Esophagus (tissue), 2 donors: ENCODE measurements at regions not wholly inside any gene's neighbourhood (a gene's known extent, or its start where the extent isn't known, plus 50 kb on each side); places are given as distances from the start of the nearest gene placed in this dataset.
A peak's percentile ranks its signal among the peaks of the same experiment; 100 is the strongest.

Experiments
- H3K27ac ChIP-seq, 2 donors: one replicate each; pipeline ENCODE4 v1.5.1; 2013; ENCODE audit warnings: low read depth in 2 of 2, mild to moderate bottlenecking in 2 of 2, inconsistent platforms in 1 of 2, low read length in 1 of 2, moderate library complexity in 1 of 2
- H3K27me3 ChIP-seq, 2 donors: one replicate each; pipeline ENCODE4 v1.6.1; 2013; ENCODE audit warnings: low read length in 2 of 2, control low read depth in 1 of 2, mild to moderate bottlenecking in 1 of 2; ENCODE audit not compliant: insufficient read depth in 2 of 2, control insufficient read depth in 1 of 2
- H3K36me3 ChIP-seq, 2 donors: one replicate each; pipeline ENCODE4 v1.6.1; 2013; ENCODE audit warnings: low read length in 1 of 2; ENCODE audit not compliant: control insufficient read depth in 2 of 2, insufficient read depth in 2 of 2
- H3K4me1 ChIP-seq, 2 donors: one replicate each; pipeline ENCODE4 v1.6.1; 2013; ENCODE audit warnings: low read length in 1 of 2; ENCODE audit not compliant: control insufficient read depth in 2 of 2, insufficient read depth in 2 of 2
- H3K4me3 ChIP-seq, 2 donors: one replicate each; pipeline ENCODE4 v1.5.1; 2013; ENCODE audit warnings: low read length in 2 of 2, mild to moderate bottlenecking in 2 of 2, low read depth in 1 of 2, moderate library complexity in 1 of 2
- H3K9me3 ChIP-seq, 2 donors: one replicate each; pipeline ENCODE4 v1.6.1; 2013; ENCODE audit warnings: mild to moderate bottlenecking in 2 of 2, low read depth in 1 of 2, low read length in 1 of 2, moderate library complexity in 1 of 2; ENCODE audit not compliant: control insufficient read depth in 2 of 2, insufficient read depth in 1 of 2
- WGBS, 2 donors: extraction: QIAGEN DNeasy Blood & Tissue Kit; methylation state at CpG; one replicate each; pipeline ENCODE4 v1.1.7; 2013; 5-methylcytosine and 5-hydroxymethylcytosine counted together
- donor health status: healthy with polysubstance abuse.
- donor health status: Bipolar disorder and iron deficiency.

- Histone ChIP-seq H3K27me3 (no peaks in the 10 kb centered on the region), H3K4me1 (peaks cover 0 to 3% of the 10 kb centered on the region in 2 donors), H3K27ac (no peak overlapping the region), H3K4me3 (no peak overlapping the region), H3K9me3 (peaks cover 0 to 3% of the 10 kb centered on the region in 2 donors), H3K36me3 (no peaks in the 10 kb centered on the region)
- WGBS, 2 donors: 83 to 86% methylated on average over 4 of the region's 4 CpGs
Measured at GRCh38 chr2:8289111-8289510, 392.7 kb upstream of the ID2 start.

GRCh38 chr2:8290771-8291352, 391.0 kb upstream of the ID2 start:
- 87 to 90% methylated on average over 9 of the region's 9 CpGs for WGBS, 2 donors
- H3K36me3 ChIP-seq: no peaks in the 10 kb centered on the region
- H3K27me3 ChIP-seq: no peaks in the 10 kb centered on the region
- no peak overlapping the region for H3K4me3 ChIP-seq
- peaks cover 0 to 3% of the 10 kb centered on the region in 2 donors for H3K9me3 ChIP-seq
- no peak overlapping the region for H3K27ac ChIP-seq
- peaks cover 0 to 3% of the 10 kb centered on the region in 2 donors for H3K4me1 ChIP-seq

- Histone ChIP-seq H3K4me3 (no peak overlapping the region), H3K4me1 (no peaks in the 10 kb centered on the region), H3K27ac (no peak overlapping the region), H3K27me3 (no peaks in the 10 kb centered on the region), H3K36me3 (no peaks in the 10 kb centered on the region), H3K9me3 (peaks cover 0 to 3% of the 10 kb centered on the region in 2 donors)
- 86 to 92% methylated on average over 4 of the region's 4 CpGs for WGBS, 2 donors
Measured at GRCh38 chr2:8296306-8296705, 385.6 kb upstream of the ID2 start.

- WGBS, 2 donors: 92 to 94% methylated on average over 8 of the region's 8 CpGs
- Histone ChIP-seq H3K27me3 (no peaks in the 10 kb centered on the region), H3K9me3 (peaks cover 0 to 3% of the 10 kb centered on the region in 2 donors), H3K4me3 (no peak overlapping the region), H3K27ac (no peak overlapping the region), H3K4me1 (no peaks in the 10 kb centered on the region), H3K36me3 (no peaks in the 10 kb centered on the region)
Measured at GRCh38 chr2:8297376-8298231, 384.3 kb upstream of the ID2 start.

GRCh38 chr2:8298783-8299182, 383.1 kb upstream of the ID2 start:
- Histone ChIP-seq H3K27ac (no peak overlapping the region), H3K4me1 (no peaks in the 10 kb centered on the region), H3K27me3 (no peaks in the 10 kb centered on the region), H3K4me3 (no peak overlapping the region), H3K9me3 (peaks cover 0 to 3% of the 10 kb centered on the region in 2 donors), H3K36me3 (no peaks in the 10 kb centered on the region)
- WGBS, 2 donors: 89 to 93% methylated on average over 3 of the region's 3 CpGs

- WGBS, 2 donors: 69 to 70% methylated on average over 5 of the region's 5 CpGs
- Histone ChIP-seq H3K36me3 (no peaks in the 10 kb centered on the region), H3K4me3 (no peak overlapping the region)
Measured at GRCh38 chr2:8300216-8300615, 381.6 kb upstream of the ID2 start.

GRCh38 chr2:8300905-8301304, 381.0 kb upstream of the ID2 start:
- H3K4me3 ChIP-seq: no peak overlapping the region
- H3K27ac ChIP-seq: no peak overlapping the region
- H3K4me1 ChIP-seq: no peaks in the 10 kb centered on the region
- 79 to 85% methylated on average over 3 of the region's 3 CpGs for WGBS, 2 donors
- H3K36me3 ChIP-seq: no peaks in the 10 kb centered on the region
- no peaks in the 10 kb centered on the region for H3K27me3 ChIP-seq
- no peaks in the 10 kb centered on the region for H3K9me3 ChIP-seq

More at GRCh38 chr2:8300216-8300615, 381.6 kb upstream of the ID2 start:
- no peak overlapping the region for H3K27ac ChIP-seq
- no peaks in the 10 kb centered on the region for H3K4me1 ChIP-seq
- no peaks in the 10 kb centered on the region for H3K9me3 ChIP-seq
- no peaks in the 10 kb centered on the region for H3K27me3 ChIP-seq

GRCh38 chr2:8303322-8303832, 378.5 kb upstream of the ID2 start:
- H3K9me3 ChIP-seq: no peaks in the 10 kb centered on the region
- no peak overlapping the region for H3K27ac ChIP-seq
- no peaks in the 10 kb centered on the region for H3K4me1 ChIP-seq
- WGBS, 2 donors: 56 to 69% methylated on average over 10 of the region's 10 CpGs
- H3K4me3 ChIP-seq: no peak overlapping the region
- no peaks in the 10 kb centered on the region for H3K27me3 ChIP-seq
- H3K36me3 ChIP-seq: no peaks in the 10 kb centered on the region

- Histone ChIP-seq H3K9me3 (no peaks in the 10 kb centered on the region), H3K27me3 (no peaks in the 10 kb centered on the region), H3K4me3 (no peak overlapping the region), H3K27ac (peak overlapping the region in 1 of 2 donors; percentile 45), H3K4me1 (no peaks in the 10 kb centered on the region), H3K36me3 (no peaks in the 10 kb centered on the region)
- WGBS, 2 donors: 77 to 78% methylated on average over 18 of the region's 18 CpGs
Measured at GRCh38 chr2:8304821-8305766, 376.8 kb upstream of the ID2 start.
